ENCODE measurements at regions not wholly inside any gene's neighbourhood (a gene's known extent, or its start where the extent isn't known, plus 50 kb on each side); places are given as distances from the start of the nearest gene placed in this dataset.

- TF ChIP-seq CTCF (conservative IDR thresholded peaks at IDR 0.05; ENCODE audit: low read depth, low read length), result no peak
- TF ChIP-seq EZH2 (IDR thresholded peaks at IDR 0.05; ENCODE audit: low read length, unreplicated experiment), result no peak
These were observed 243.8 kb upstream of the GBE1 start for GRCh38 chr3:82005266-82005665.

Measured in PC-3 (cell line).